Hypothalamus (tissue), 51 donors: ENCODE measurements at regions not wholly inside any gene's neighbourhood (a gene's known extent, or its start where the extent isn't known, plus 50 kb on each side); places are given as distances from the start of the nearest gene placed in this dataset.
"Not testable (repeated sequence)": the region's sequence is repeated elsewhere in the genome, so short reads cannot be mapped to it uniquely, and the experiment has no call there.

ENCODE experiments used
- DNase-seq, 51 donors: peaks; one replicate each; lab custom pipeline; 2025; lab: John Stamatoyannopoulos, UW

- DNase-seq, result no peak
Measured at GRCh38 chr2:78775291-78775690, 250.2 kb upstream of the REG3G start.

- DNase-seq, result no peak
Measured at GRCh38 chr2:78778756-78779510, 246.6 kb upstream of the REG3G start.

DNA sequence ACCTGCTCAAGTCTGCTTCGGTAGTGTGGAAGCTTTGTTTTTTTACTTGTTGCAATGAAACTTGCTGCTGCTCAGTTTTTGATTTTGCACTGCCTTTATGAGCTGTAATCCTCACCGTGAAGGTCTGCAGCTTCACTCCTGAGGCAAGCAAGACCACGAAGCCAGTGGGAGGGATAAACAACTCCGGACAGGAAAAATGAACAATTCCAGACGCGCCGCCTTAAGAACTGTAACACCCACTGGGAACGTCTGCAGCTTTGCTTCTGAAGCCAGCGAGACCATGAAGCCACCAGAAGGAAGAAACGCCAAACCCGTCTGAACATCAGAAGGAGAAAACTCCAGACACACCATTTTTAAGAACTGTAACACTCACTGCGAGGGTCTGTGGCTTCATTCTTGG lies 245.7 kb upstream of the REG3G start:
- DNase-seq, result no peak

- peak in 1 of 51 donors; percentile 30 for DNase-seq
Measured at GRCh38 chr2:78780256-78780655, 245.2 kb upstream of the REG3G start.

DNA sequence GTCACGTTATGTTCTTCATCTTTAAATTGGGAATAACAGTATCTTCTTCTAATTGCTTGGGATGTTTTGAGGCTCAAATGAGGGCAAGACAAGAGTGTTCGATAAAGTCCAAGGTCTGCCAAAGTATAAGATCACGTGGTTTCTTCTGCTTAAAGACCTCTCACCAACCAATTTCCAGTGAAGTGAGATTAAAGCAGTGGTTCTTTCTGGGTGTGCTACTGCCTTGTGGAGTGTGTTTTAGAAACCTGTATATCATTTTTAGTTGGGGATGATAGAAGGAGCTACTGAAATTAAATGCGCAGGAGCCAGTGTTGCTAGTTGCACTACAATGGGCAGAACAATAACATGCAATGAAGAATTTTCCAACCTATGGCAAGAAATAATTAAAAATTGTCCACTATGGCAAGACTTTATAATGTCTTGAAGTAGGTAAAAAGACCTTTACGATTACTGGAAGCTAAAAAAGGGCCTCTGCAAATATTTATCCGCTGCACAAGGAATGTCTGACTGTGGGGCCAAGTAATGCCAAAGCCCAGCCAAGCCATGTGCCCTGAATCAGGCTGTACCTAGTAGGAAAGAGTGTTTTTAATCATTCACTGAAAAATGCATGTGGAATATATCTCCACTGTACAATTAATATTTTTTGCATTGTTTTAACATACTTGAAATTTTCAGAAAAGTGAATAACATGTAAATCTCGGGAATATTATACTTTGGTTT lies 244.5 kb upstream of the REG3G start:
- DNase-seq, result no peak

GRCh38 chr2:78782196-78782595 lies 243.3 kb upstream of the REG3G start:
- no peak for DNase-seq

DNA sequence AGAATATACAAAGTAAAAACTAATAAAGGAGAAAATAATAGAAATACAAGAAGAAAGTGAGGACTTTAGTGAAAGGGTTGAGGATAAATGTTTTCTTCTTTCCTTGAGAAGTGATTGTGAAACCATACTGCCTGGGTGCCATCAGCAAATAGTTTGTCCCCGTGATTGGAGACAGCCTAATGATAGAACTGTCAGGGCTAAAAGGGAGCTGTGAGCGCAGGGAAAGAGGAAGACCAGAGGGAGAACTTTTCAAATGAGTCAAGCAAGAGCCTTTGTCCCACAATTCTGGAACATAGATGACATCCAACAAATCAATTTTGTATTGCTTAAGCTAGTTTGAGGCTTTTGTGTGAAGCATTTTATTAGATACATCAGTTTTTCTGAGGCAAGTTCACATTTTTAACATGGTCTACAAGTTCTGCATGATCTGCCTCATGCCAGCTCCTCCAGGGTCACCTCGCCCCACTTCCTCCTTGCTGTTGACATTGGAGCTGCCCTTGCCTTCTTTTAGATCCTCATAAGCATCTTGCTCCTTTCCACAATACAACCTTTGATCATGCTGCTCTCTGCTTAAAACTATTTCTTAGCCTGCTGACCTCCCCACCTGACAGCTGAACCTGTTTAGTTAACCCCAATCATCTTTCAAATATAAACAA lies 213.4 kb upstream of the REG3G start:
- DNase-seq, result no peak

DNA sequence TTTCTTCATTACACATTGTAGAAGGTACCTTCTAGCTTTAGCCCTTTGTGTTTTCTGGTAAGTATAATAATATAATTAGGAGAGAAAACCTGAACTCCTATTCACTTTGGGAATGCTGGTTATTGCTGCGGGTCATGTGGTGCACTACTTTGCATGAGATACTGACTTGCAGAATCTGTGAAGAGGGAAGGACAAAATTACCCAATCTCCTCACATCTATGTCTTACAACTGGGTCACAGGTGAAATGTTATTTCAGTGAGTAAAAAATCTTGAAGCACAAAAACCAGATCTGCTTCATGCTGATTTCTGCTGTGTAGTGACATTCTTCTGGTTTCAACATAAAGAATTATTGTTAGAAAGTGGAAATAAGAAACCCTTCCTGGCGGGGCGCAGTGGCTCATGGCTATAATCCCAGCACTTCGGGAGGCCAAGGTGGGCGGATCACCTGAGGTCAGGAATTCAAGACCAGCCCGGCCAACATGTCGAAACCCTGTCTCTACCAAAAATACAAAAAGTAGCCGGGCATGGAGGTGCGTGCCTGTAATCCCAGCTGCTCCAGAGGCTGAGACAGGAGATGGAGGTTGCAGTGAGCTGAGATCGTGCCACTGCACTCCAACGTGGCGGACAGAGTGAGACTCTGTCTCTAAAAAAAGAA lies 211.0 kb upstream of the REG3G start:
- no peak for DNase-seq

- no peak for DNase-seq
Measured at GRCh38 chr2:78817430-78817829, 208.1 kb upstream of the REG3G start.

GRCh38 chr2:78832481-78832880 lies 193.0 kb upstream of the REG3G start:
- no peak for DNase-seq

- DNase-seq, result no peak
Measured at GRCh38 chr2:78839259-78839658, 186.2 kb upstream of the REG3G start.

GRCh38 chr2:78840311-78840710 lies 185.2 kb upstream of the REG3G start:
- DNase-seq, result not testable (repeated sequence)

DNA sequence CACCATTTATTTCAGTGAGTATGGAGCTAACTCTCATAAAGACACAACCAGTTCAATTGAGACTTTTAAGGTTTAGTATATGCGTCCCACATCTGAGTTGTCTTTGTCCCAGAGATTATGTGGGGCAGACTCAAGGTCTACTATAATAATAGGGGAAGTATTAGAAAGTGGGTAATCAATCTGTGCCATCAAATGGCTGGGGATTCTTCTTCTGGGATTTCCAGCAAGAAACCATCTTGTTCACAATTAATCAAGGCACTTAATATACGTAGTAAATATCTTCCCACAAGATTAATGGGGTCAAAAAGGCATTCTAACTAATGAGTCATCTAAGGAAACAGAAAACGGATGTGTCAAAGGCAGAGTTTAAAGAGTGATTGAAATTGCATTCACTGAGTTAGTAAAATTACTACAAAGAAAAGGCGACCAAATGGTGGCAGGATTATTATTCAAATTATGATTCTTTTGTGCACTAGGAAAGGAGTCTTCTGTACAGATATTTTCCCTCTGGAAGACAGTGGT lies 179.8 kb upstream of the REG3G start:
- DNase-seq, result no peak

DNA sequence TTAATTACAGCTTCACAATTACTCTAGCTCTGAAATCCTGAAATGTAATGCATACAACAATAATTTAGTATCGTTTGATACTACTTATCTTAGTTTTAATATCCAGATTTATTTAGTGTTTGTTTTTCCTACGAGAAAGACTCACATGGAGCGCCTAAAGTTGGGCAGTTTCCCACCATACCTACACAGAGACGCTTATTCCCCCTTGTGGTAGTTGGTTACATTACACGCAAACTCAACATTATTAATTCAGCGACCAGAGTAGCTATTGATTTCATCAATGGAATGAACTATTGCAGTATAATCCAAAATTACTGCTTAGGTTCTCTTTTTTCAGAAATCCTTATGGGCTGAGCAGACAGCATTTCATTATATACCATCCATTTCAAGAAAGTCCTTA lies 164.0 kb upstream of the REG3G start:
- peak in 1 of 51 donors; percentile 4 for DNase-seq

DNA sequence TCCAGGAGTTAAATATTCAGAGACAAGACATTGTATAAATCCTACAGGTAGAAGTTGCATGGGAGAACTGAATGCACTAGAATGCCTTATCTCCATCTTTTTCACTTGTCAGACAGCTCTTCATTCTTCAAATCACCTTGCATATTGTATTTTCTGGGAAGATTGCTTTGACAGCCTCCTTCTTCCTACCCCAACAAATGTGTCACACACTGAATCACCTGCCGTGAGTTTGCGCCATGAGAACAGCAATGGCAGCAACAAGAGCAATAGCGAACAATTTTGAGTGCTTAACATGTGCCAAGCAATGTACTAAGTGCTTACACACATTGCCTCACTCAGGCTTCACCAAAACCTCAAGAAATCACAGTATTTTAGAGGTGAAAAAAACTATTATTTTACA lies 161.3 kb upstream of the REG3G start:
- DNase-seq, result no peak

- DNase-seq, result no peak
Measured at GRCh38 chr2:78865667-78866066, 159.8 kb upstream of the REG3G start.

GRCh38 chr2:78870343-78870967 lies 155.0 kb upstream of the REG3G start:
- DNase-seq, result no peak

- no peak for DNase-seq
Measured at GRCh38 chr2:78873526-78873925, 152.0 kb upstream of the REG3G start.

DNA sequence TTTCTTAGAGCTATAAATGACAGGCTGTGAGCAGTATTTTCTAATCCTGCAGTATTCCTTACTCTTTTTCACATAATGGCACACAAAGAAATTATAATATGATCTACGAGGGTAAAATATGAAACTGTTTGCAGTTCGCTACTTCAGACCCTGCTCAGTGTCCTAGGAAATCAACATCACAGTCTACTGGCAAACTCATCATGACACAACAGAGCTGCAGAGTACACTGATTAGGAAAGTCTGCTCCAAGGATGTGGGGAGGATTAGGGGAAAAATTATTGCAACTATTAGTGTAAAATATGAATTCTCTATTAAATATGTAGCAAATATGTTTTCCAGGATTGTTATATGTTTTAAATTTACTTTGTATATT lies 149.2 kb upstream of the REG3G start:
- no peak for DNase-seq

DNA sequence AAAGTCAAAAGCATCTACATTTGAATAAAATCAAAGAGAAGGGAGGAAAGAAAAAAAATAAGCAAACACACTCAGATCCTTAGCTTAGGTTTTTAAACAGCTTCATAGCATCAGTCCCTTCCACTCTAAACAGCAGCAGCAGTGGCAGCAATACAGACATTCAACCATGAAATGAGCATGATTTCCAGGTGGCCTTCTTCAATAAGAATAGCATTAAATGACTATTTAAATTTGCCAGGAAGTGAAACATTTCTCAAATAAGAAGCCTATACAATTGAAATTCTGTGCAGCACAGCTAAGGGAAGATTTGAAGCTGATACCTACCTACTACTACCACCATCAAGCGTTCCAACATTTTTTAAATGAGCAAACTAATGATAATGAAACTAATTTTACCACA lies 138.1 kb upstream of the REG3G start:
- DNase-seq, result no peak

DNA sequence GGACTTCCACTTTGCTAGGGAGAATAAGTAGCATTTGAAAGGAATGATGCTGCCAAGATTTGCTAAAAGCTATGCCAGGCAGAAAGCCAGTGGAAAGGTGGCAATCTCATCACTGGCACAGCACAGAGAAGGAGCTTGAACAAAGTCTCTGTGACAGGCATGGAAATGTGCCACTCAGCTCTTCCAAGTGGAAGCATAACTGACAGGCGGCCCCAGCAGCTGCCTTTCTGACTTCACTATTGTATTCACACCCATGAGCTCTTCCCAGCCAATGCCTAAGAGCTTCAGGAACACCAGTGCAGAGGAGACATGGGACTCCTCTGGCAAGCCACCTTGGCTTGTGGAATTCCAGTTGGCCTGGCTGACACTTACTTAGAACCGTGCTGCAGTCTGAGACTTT lies 134.6 kb upstream of the REG3G start:
- DNase-seq, result peak in 2 of 51 donors; percentile 1 to 14
